CD4-positive, alpha-beta memory T cell (primary cell): ENCODE measurements at regions not wholly inside any gene's neighbourhood (a gene's known extent, or its start where the extent isn't known, plus 50 kb on each side); places are given as distances from the start of the nearest gene placed in this dataset.
"Not testable (repeated sequence)": the region's sequence is repeated elsewhere in the genome, so short reads cannot be mapped to it uniquely, and the experiment has no call there.

ENCODE experiments used
- CTCF ChIA-PET: fragments of 350-600 bp; sonication (Branson Sonifier 250); formaldehyde crosslinking; loops from one replicate; lab custom pipeline; 2021; ENCODE audit warnings: inconsistent platforms; ENCODE audit not compliant: partially characterized antibody; lab: Charles Lee
- POLR2A ChIA-PET: fragments of 350-600 bp; sonication (Branson Sonifier 250); formaldehyde crosslinking; loops from one replicate; lab custom pipeline; 2021; ENCODE audit not compliant: partially characterized antibody; lab: Charles Lee
- DNase-seq, 5 donors: peaks; one replicate each; pipeline versions ENCODE4 v3.0.0 to v3.0.0-alpha.2; 2020 to 2022; ENCODE audit warnings: mixed read lengths in 1 of 5
- H3K27ac ChIP-seq: one replicate; pipeline ENCODE4 v1.7.0; 2013; ENCODE audit warnings: low read depth, low read length
- H3K27me3 ChIP-seq: 2 replicates; pipeline ENCODE4 v1.7.0; 2013; ENCODE audit warnings: mild to moderate bottlenecking, low read length, moderate library complexity; ENCODE audit not compliant: insufficient read depth
- H3K36me3 ChIP-seq: 2 replicates; pipeline ENCODE4 v1.7.0; 2013; ENCODE audit warnings: mild to moderate bottlenecking, low read length, moderate library complexity; ENCODE audit not compliant: insufficient read depth
- H3K4me1 ChIP-seq: 2 replicates; pipeline ENCODE4 v1.7.0; 2013; ENCODE audit warnings: mild to moderate bottlenecking, low read length, moderate library complexity; ENCODE audit not compliant: insufficient read depth
- H3K4me3 ChIP-seq, 2 donors: one replicate each; pipeline ENCODE4 v1.7.0; 2013; ENCODE audit warnings: low read length in 2 of 2, mild to moderate bottlenecking in 1 of 2
- H3K9me3 ChIP-seq, 2 donors: one replicate each; pipeline ENCODE4 v1.7.0; 2013; ENCODE audit warnings: low read length in 2 of 2, control low read depth in 1 of 2; ENCODE audit not compliant: control insufficient read depth in 1 of 2
- H3K27ac Mint-ChIP-seq, 7 donors: one replicate each; pipeline ENCODE4 v1.8.0; 2020 to 2021; ENCODE audit warnings: mixed read lengths in 7 of 7, mild to moderate bottlenecking in 6 of 7, inconsistent platforms in 3 of 7, moderate library complexity in 3 of 7
- H3K27me3 Mint-ChIP-seq, 2 donors: one replicate each; pipeline ENCODE4 v1.8.0; 2020 to 2021; ENCODE audit warnings: mixed read lengths in 2 of 2
- H3K36me3 Mint-ChIP-seq, 2 donors: one replicate each; pipeline ENCODE4 v1.8.0; 2020 to 2021; ENCODE audit warnings: mixed read lengths in 2 of 2, inconsistent platforms in 1 of 2, mild to moderate bottlenecking in 1 of 2
- H3K4me1 Mint-ChIP-seq, 4 donors: one replicate each; pipeline ENCODE4 v1.8.0; 2020 to 2021; ENCODE audit warnings: mixed read lengths in 4 of 4, mild to moderate bottlenecking in 1 of 4
- H3K4me3 Mint-ChIP-seq, 8 donors: one replicate each; pipeline ENCODE4 v1.8.0; 2020 to 2021; ENCODE audit warnings: mixed read lengths in 8 of 8, mild to moderate bottlenecking in 7 of 8, moderate library complexity in 6 of 8, inconsistent platforms in 3 of 8
- H3K9me3 Mint-ChIP-seq, 8 donors: one replicate each; pipeline ENCODE4 v1.8.0; 2020 to 2021; ENCODE audit warnings: mixed read lengths in 8 of 8, mild to moderate bottlenecking in 5 of 8, inconsistent platforms in 3 of 8, moderate library complexity in 1 of 8
- intact Hi-C: fragments of 100-400 bp; cut with micrococcal nuclease; formaldehyde crosslinking; loops from one replicate; pipeline ENCODE4 v1.15.1; 2023

DNA sequence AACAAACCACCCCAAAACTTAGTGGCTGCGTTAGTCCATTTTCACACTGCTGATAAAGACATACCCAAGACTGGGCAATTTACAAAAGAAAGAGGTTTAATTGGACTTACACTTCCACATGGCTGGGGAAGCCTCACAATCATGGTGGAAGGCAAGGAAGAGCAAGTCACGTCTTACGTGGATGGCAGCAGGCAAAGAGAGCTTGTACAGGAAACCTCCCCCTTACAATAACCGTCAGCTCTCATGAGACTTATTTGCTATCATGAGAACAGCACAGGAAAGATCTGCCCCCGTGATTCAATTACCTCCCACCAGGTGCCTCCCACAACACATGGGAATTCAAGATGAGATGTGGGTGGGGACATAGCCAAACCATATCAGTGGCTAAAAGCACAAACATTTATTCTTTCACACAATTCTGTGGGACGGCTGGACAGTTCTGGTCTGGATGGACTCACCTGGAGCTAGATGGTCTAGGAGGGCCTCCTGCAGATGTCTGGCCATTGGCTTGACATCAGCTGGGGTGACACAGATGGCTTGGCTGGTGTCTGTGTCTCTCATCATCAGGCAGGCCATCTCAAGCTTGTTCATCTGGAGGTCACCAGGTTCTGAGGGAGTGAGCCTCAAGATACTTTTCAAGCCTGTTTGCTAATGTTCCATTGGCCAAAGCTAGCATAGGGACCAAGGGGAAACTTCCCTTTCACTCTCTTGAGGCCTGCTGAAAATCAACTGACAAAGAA lies 104.1 kb downstream of the SMIM20 start:
- H3K27me3 ChIP-seq, POLR2A ChIA-PET, H3K27ac ChIP-seq, H3K9me3 Mint-ChIP-seq, DNase-seq, H3K4me1 Mint-ChIP-seq, H3K36me3 ChIP-seq, H3K36me3 Mint-ChIP-seq, intact Hi-C loops, H3K4me1 ChIP-seq, H3K9me3 ChIP-seq, H3K4me3 ChIP-seq, H3K27ac Mint-ChIP-seq: not testable (repeated sequence)
- Mint-ChIP-seq H3K4me3 (peak overlapping the region in 2 of 8 donors; percentile 0 to 35), H3K27me3 (peaks cover 13 to 15% of the 10 kb centered on the region in 2 donors)
- CTCF ChIA-PET = interaction anchor here (0.9 kb wide), 1 partner anchor 310 kb away, joined by 3 read pairs; no protein-coding TSS in a partner anchor

DNA sequence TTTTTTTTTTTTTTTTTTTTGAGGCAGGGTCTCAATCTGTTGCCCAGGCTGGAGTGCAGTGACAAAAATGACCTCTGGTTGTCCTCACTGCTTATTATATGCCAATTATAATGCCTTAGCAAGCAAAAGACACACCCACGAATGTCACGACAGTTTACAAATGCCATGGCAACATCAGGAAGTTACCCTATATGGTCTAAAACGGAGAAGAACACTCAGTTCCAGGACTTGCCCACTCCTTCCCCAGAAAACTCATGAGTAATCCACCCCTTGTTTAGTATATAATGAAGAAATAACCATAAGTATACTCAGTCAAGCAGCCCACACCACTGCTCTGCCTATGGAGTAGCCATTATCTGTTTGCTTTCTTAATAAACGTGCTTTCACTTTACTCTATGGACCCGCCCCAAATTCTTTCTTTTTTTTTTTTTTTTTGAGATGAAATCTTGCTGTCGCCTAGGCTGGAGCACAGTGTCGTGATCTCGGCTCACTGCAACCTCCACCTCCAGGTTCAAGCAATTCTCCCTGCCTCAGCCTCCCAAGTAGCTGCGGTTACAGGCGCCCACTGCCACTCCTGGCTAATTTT lies 106.2 kb downstream of the SMIM20 start:
- peak in 4 of 5 donors; percentile 1 to 13 (median 5) for DNase-seq
- peaks cover 7 to 8% of the 10 kb centered on the region in 2 donors for H3K27me3 Mint-ChIP-seq
- CTCF ChIA-PET = no interaction called here
- no peak overlapping the region for H3K4me3 ChIP-seq
- no peaks in the 10 kb centered on the region for H3K36me3 ChIP-seq
- H3K27ac Mint-ChIP-seq = peak overlapping the region in 4 of 7 donors; percentile 10 to 74 (median 32)
- peaks cover 0 to 8% (median 1%) of the 10 kb centered on the region in 4 donors for H3K4me1 Mint-ChIP-seq
- no peaks in the 10 kb centered on the region for H3K9me3 Mint-ChIP-seq
- no peak overlapping the region for H3K27ac ChIP-seq
- H3K36me3 Mint-ChIP-seq = no peaks in the 10 kb centered on the region
- POLR2A ChIA-PET = no interaction called here
- peak overlapping the region; percentile 66 to 87 (median 81) for H3K4me3 Mint-ChIP-seq
- H3K27me3 ChIP-seq = no peaks in the 10 kb centered on the region
- no peaks in the 10 kb centered on the region for H3K9me3 ChIP-seq
- no peaks in the 10 kb centered on the region for H3K4me1 ChIP-seq
- intact Hi-C loops = no loop called here

DNA sequence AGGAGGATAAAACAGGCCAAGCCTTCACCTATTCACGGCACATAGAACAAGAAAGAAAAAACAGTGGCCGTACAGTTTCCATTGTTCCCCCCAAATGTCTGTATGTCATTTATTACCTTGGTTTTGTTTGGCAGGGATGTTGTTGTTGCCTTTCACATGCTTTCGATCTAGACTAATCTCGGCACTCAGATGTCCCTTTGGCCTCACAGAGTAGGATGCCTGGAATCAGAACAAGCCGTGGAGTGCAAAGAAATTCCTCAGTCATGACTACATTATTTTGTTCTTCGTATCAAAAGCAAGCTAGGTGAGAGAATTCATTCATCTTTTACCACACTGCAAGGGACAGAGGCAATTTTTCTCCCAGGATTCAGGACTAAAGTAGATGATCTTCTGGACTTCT lies 106.9 kb downstream of the SMIM20 start:
- H3K27me3 ChIP-seq = no peaks in the 10 kb centered on the region
- H3K9me3 Mint-ChIP-seq = no peaks in the 10 kb centered on the region
- H3K36me3 ChIP-seq = no peaks in the 10 kb centered on the region
- H3K27ac Mint-ChIP-seq = no peak overlapping the region
- no peaks in the 10 kb centered on the region for H3K4me1 ChIP-seq
- H3K36me3 Mint-ChIP-seq = no peaks in the 10 kb centered on the region
- H3K4me3 ChIP-seq = no peak overlapping the region
- no peak for DNase-seq
- intact Hi-C loops = no loop called here
- H3K9me3 ChIP-seq = no peaks in the 10 kb centered on the region
- peaks cover 2 to 7% of the 10 kb centered on the region in 2 donors for H3K27me3 Mint-ChIP-seq
- peak overlapping the region in 2 of 8 donors; percentile 10 to 81 for H3K4me3 Mint-ChIP-seq
- ChIA-PET CTCF (no interaction called here), POLR2A (no interaction called here)
- peaks cover 0 to 8% (median 1%) of the 10 kb centered on the region in 4 donors for H3K4me1 Mint-ChIP-seq
- no peak overlapping the region for H3K27ac ChIP-seq

DNA sequence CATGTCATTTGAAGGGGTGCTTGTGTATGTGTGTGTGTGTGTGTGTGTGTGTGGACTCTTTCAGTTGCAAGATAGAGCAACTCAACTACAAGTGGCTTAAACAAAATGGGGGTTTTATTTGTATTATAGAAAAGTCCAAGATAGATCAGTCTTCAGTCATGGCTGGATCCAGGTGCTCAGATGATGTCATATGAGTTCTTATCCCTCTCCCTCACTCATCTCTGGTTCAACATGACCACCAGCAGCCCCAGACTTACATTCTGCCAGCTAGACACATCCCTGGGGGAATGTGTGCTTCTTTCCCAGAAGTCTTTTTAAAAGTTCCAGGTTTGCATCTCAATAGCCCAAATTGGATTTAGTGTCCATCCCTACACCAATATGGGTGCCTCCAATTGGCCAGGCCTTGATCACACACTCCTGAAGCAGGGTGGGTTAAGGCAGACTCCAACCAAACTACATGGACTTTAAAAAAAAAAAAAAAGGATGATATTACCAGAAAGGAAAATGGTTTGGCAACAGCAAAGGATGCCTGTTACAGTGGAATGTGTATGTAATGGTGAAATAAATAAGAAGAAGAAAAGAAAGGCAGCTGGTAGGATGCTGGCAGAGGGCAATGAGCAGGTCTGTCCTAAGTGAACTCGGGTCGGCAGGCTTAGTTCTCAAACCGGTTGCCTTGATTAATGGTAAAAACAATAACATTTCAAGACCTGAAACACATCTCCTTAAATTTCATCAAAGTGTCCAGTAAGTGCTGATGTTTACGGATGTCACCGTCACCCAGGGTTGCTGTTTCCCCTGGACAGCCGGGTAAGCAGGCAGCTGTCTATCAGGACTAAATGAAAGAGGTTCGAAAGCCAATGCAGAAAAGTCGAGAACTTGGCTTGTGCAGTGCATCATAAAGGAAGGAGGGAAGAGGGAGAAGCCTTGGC lies 107.7 kb downstream of the SMIM20 start:
- ChIA-PET CTCF (interaction anchor here (0.7 kb wide), 1 partner anchor 17 kb away, joined by 3 read pairs; no protein-coding TSS in a partner anchor), POLR2A (no interaction called here)
- DNase-seq = no peak
- Histone ChIP-seq H3K36me3 (no peaks in the 10 kb centered on the region), H3K27ac (no peak overlapping the region), H3K9me3 (no peaks in the 10 kb centered on the region), H3K4me1 (no peaks in the 10 kb centered on the region), H3K4me3 (no peak overlapping the region), H3K27me3 (no peaks in the 10 kb centered on the region)
- Mint-ChIP-seq H3K4me1 (peaks cover 0 to 8% (median 1%) of the 10 kb centered on the region in 4 donors), H3K36me3 (no peaks in the 10 kb centered on the region), H3K27me3 (peaks cover under 1 to 6% of the 10 kb centered on the region in 2 donors), H3K27ac (no peak overlapping the region), H3K4me3 (no peak overlapping the region), H3K9me3 (no peaks in the 10 kb centered on the region)
- intact Hi-C loops = no loop called here

DNA sequence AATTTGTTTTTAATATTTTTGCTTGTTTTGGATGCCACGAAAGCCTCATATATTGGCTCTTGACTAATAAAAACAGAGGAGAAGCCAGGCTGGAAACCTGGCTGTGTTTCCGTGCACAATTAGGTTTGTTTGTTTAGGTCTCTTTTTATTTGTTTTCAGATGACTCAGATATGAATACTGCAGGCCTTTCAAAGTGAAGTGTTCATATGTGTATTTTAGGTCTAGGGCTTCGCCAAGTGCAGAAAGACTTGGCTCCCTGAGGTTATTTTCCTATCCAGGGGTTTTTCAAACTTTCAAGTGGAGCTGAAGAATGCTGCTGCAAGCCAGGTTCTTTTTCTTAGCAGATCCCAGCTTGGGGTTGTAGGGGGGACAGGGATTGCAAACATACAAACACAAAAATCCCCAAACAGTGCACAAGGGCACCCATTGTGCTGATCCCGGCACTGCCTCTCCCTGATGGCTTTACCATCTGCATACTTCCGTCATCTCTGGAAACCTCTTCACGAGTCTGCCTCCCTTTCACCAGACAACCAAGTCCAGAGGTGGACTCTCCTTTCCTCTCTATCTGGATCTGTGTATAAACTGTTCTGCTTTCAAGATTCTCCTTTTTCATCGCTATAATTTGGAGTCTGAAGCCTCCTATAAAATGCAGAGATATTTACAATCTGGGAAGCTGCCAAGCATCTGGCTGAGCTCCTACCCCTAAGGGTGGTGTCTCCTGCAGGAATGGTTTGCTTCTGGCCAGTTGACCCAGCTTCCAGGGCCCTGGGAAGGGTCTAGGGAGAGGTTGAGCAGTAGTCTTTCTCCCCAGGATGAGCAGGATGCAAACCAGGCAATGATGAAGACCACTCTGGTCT lies 108.6 kb downstream of the SMIM20 start:
- no peak overlapping the region for H3K4me3 ChIP-seq
- intact Hi-C loops = no loop called here
- CTCF ChIA-PET = interaction anchor here (0.8 kb wide), 1 partner anchor 34 kb away, joined by 3 read pairs; no protein-coding TSS in a partner anchor
- H3K36me3 Mint-ChIP-seq = no peaks in the 10 kb centered on the region
- DNase-seq = no peak
- no peaks in the 10 kb centered on the region for H3K4me1 ChIP-seq
- H3K27ac Mint-ChIP-seq = no peak overlapping the region
- H3K27me3 Mint-ChIP-seq = peaks cover 3 to 9% of the 10 kb centered on the region in 2 donors
- H3K36me3 ChIP-seq = no peaks in the 10 kb centered on the region
- no peaks in the 10 kb centered on the region for H3K9me3 ChIP-seq
- H3K9me3 Mint-ChIP-seq = no peaks in the 10 kb centered on the region
- no peaks in the 10 kb centered on the region for H3K27me3 ChIP-seq
- H3K27ac ChIP-seq = no peak overlapping the region
- POLR2A ChIA-PET = no interaction called here
- H3K4me1 Mint-ChIP-seq = peaks cover 0 to 8% (median 1%) of the 10 kb centered on the region in 4 donors
- H3K4me3 Mint-ChIP-seq = no peak overlapping the region

DNA sequence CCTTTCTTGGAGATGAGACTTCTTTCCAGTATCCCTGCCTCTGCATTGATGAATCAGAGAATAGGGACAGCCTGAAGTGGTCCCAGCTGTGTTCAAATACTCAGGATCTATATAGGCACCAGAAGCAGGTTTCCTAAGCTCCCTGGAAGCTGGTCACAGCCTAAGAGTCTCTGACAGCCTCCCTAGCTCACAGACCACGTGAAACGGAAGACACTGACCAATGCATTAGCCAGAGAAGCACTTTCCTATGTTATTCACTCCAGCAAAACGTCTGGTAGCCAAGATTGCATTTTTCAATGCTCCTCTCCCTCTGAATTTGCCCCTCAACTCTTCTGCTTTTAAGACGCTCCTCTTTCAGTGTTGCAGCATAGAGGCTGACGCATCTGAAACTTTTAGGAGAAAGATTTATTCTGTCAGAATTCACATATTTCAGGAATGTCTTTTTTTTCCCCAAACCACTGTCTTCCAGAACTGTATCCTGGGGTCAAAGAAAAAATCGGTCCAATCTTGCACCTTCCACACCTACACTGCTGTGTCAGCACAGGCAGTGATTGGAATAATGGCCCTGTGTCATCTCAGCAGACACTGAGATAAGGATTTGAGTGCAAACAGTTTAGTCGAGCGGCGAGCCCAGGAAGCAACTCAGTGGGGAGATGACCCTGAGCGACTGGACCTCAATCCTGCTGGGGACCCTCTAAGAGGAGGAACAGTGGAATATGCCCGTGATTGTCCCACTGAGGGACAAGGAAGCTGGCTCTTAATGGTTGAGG lies 109.4 kb downstream of the SMIM20 start:
- intact Hi-C loops = no loop called here
- Mint-ChIP-seq H3K4me1 (peaks cover 0 to 8% (median 1%) of the 10 kb centered on the region in 4 donors), H3K27ac (no peak overlapping the region), H3K4me3 (no peak overlapping the region), H3K27me3 (peaks cover 3 to 9% of the 10 kb centered on the region in 2 donors), H3K9me3 (no peaks in the 10 kb centered on the region), H3K36me3 (no peaks in the 10 kb centered on the region)
- POLR2A ChIA-PET = no interaction called here
- no peaks in the 10 kb centered on the region for H3K27me3 ChIP-seq
- CTCF ChIA-PET = interaction anchor here (0.8 kb wide), 1 partner anchor 35 kb away, joined by 3 read pairs; no protein-coding TSS in a partner anchor
- H3K9me3 ChIP-seq = no peaks in the 10 kb centered on the region
- H3K4me3 ChIP-seq = no peak overlapping the region
- no peak for DNase-seq
- H3K27ac ChIP-seq = no peak overlapping the region
- H3K4me1 ChIP-seq = no peaks in the 10 kb centered on the region
- H3K36me3 ChIP-seq = no peaks in the 10 kb centered on the region
